HG02759 (cell line): ENCODE measurements at regions not wholly inside any gene's neighbourhood (a gene's known extent, or its start where the extent isn't known, plus 50 kb on each side); places are given as distances from the start of the nearest gene placed in this dataset.

Experiments
- ATAC-seq: cut with Tn5 transposase; IDR thresholded peaks from one replicate; pipeline ENCODE4 v1.9.1; 2021; ENCODE audit warnings: mild to moderate bottlenecking, moderate library complexity; ENCODE audit not compliant: unreplicated experiment

- ATAC-seq: no peak
Measured at GRCh38 chr13:48146122-48146521, 51.2 kb upstream of the MED4 start.
